ENCODE measurements at regions not wholly inside any gene's neighbourhood (a gene's known extent, or its start where the extent isn't known, plus 50 kb on each side); places are given as distances from the start of the nearest gene placed in this dataset.
"Not testable (repeated sequence)": the region's sequence is repeated elsewhere in the genome, so short reads cannot be mapped to it uniquely, and the experiment has no call there.

GRCh38 chr5:1636981-1637638 lies 113.3 kb upstream of the LPCAT1 start:
- H3K4me1 ChIP-seq = peaks cover 0 to 31% (median 12%) of the 10 kb centered on the region in 6 donors
- DNase-seq = peak; percentile 69
- no peaks in the 10 kb centered on the region for H3K9me3 ChIP-seq
- WGBS, 5 donors = 84 to 90% (median 88%) methylated on average over 16 to 24 of the region's 24 CpGs
- H3K27ac ChIP-seq = no peak overlapping the region
- no peaks in the 10 kb centered on the region for H3K36me3 ChIP-seq
- no peak overlapping the region for H3K4me3 ChIP-seq
- intact Hi-C loops (cut with DNase I; ENCODE audit: low total_unique reads) = no loop called here
- no peak for TF ChIP-seq POLR2A (IDR thresholded peaks at IDR 0.05)
- TF ChIP-seq POLR2AphosphoS5 (IDR thresholded peaks at IDR 0.05) = no peak
- TF ChIP-seq, protein P1, sequence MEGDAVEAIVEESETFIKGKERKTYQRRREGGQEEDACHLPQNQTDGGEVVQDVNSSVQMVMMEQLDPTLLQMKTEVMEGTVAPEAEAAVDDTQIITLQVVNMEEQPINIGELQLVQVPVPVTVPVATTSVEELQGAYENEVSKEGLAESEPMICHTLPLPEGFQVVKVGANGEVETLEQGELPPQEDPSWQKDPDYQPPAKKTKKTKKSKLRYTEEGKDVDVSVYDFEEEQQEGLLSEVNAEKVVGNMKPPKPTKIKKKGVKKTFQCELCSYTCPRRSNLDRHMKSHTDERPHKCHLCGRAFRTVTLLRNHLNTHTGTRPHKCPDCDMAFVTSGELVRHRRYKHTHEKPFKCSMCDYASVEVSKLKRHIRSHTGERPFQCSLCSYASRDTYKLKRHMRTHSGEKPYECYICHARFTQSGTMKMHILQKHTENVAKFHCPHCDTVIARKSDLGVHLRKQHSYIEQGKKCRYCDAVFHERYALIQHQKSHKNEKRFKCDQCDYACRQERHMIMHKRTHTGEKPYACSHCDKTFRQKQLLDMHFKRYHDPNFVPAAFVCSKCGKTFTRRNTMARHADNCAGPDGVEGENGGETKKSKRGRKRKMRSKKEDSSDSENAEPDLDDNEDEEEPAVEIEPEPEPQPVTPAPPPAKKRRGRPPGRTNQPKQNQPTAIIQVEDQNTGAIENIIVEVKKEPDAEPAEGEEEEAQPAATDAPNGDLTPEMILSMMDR (IDR thresholded peaks at IDR 0.05 in 8 of 11, conservative IDR thresholded peaks at IDR 0.05 in 3 of 11) = no peak
- H3K27me3 ChIP-seq (replicated peaks in 1 of 7) = peaks cover 0 to 17% (median 2%) of the 10 kb centered on the region in 7 donors

- peak; percentile 68 for DNase-seq
- H3K27me3 ChIP-seq (replicated peaks in 1 of 7) = peaks cover 0 to 14% (median 0%) of the 10 kb centered on the region in 7 donors
- intact Hi-C loops (cut with DNase I; ENCODE audit: low total_unique reads); H3K9me3 ChIP-seq; H3K36me3 ChIP-seq; H3K4me3 ChIP-seq; H3K27ac ChIP-seq: not testable (repeated sequence)
- H3K4me1 ChIP-seq = peaks cover 0 to 32% (median 9%) of the 10 kb centered on the region in 6 donors
- 87 to 91% (median 89%) methylated on average over 21 of the region's 21 CpGs for WGBS, 5 donors
Measured at GRCh38 chr5:1636208-1636770, 112.5 kb upstream of the LPCAT1 start.

GRCh38 chr5:1635477-1635876 lies 111.7 kb upstream of the LPCAT1 start:
- 58 to 73% (median 68%) methylated on average over 2 of the region's 2 CpGs for WGBS, 5 donors
- intact Hi-C loops (cut with DNase I; ENCODE audit: low total_unique reads); H3K9me3 ChIP-seq; H3K4me3 ChIP-seq; H3K27ac ChIP-seq; DNase-seq; H3K36me3 ChIP-seq: not testable (repeated sequence)
- H3K4me1 ChIP-seq = peaks cover 0 to 36% (median 11%) of the 10 kb centered on the region in 6 donors
- H3K27me3 ChIP-seq (replicated peaks in 1 of 7) = peaks cover 0 to 14% (median 0%) of the 10 kb centered on the region in 7 donors

GRCh38 chr5:1634337-1634661 lies 110.5 kb upstream of the LPCAT1 start:
- H3K4me3 ChIP-seq = peak overlapping the region; percentile 41 to 74 (median 62)
- 20 to 64% (median 42%) methylated on average over 14 to 18 of the region's 18 CpGs for WGBS, 5 donors
- H3K36me3 ChIP-seq = peaks cover 0 to 13% (median 0%) of the 10 kb centered on the region in 6 donors
- intact Hi-C loops (cut with DNase I; ENCODE audit: low total_unique reads) = no loop called here
- peaks cover 0 to 14% (median 0%) of the 10 kb centered on the region in 7 donors for H3K27me3 ChIP-seq (replicated peaks in 1 of 7)
- H3K9me3 ChIP-seq = no peaks in the 10 kb centered on the region
- H3K4me1 ChIP-seq = peaks cover 0 to 41% (median 11%) of the 10 kb centered on the region in 6 donors
- peak overlapping the region; percentile 81 to 91 (median 87) for H3K27ac ChIP-seq
- DNase-seq = no peak
- TF ChIP-seq POLR2A (IDR thresholded peaks at IDR 0.05) = no peak
- TF ChIP-seq, protein P1 (IDR thresholded peaks at IDR 0.05 in 8 of 11, conservative IDR thresholded peaks at IDR 0.05 in 3 of 11) = no peak
- no peak for TF ChIP-seq POLR2AphosphoS5 (IDR thresholded peaks at IDR 0.05)

- WGBS, 5 donors = 1 to 2% (median 1%) methylated on average over 33 to 75 of the region's 75 CpGs
- H3K4me1 ChIP-seq = peaks cover 0 to 41% (median 11%) of the 10 kb centered on the region in 6 donors
- H3K4me3 ChIP-seq = peak overlapping the region; percentile 41 to 74 (median 62)
- intact Hi-C loops (cut with DNase I; ENCODE audit: low total_unique reads) = no loop called here
- H3K36me3 ChIP-seq = peaks cover 0 to 18% (median 2%) of the 10 kb centered on the region in 6 donors
- H3K27me3 ChIP-seq (replicated peaks in 1 of 7) = peaks cover 0 to 14% (median 0%) of the 10 kb centered on the region in 7 donors
- TF ChIP-seq, protein P1 (IDR thresholded peaks at IDR 0.05 in 8 of 11, conservative IDR thresholded peaks at IDR 0.05 in 3 of 11) = peak in 1 of 11 experiments; percentile 15
- peak in 2 of 3 donors; percentile 63 to 75 for TF ChIP-seq POLR2A (IDR thresholded peaks at IDR 0.05)
- TF ChIP-seq POLR2AphosphoS5 (IDR thresholded peaks at IDR 0.05) = peak; percentile 95 to 97 (median 96)
- H3K27ac ChIP-seq = peak overlapping the region; percentile 81 to 91 (median 87)
- H3K9me3 ChIP-seq = no peaks in the 10 kb centered on the region
- peak; percentile 96 for DNase-seq
Measured at GRCh38 chr5:1633605-1634336, 110.0 kb upstream of the LPCAT1 start.

DNA sequence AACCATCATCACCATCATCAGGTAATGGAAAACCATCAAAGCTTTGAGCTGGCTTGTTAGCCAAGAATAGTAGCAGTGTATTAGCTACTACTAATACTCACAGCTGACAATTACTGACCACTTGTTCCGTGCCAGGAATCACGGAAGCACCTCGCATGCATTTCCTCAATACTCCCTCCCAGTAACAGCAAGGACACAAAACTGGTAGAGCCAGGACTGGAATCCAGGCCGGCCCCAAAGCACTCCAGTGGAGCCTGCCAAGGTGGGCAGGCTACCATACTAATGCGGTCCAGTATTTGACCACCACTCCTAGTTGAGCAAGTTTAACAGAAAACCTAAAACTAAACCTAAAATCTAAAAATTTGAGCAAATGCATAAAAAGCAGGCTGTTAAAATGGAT lies 107.2 kb upstream of the LPCAT1 start:
- intact Hi-C loops (cut with DNase I; ENCODE audit: low total_unique reads); H3K9me3 ChIP-seq; H3K4me3 ChIP-seq; H3K27ac ChIP-seq: not testable (repeated sequence)
- Histone ChIP-seq H3K4me1 (peaks cover 0 to 41% (median 11%) of the 10 kb centered on the region in 6 donors), H3K27me3 (replicated peaks in 1 of 7) (peaks cover 0 to 14% (median 0%) of the 10 kb centered on the region in 7 donors), H3K36me3 (peaks cover 0 to 29% (median 7%) of the 10 kb centered on the region in 6 donors)
- DNase-seq = peak; percentile 53
- 56 to 88% (median 81%) methylated on average over 5 of the region's 5 CpGs for WGBS, 5 donors

DNA sequence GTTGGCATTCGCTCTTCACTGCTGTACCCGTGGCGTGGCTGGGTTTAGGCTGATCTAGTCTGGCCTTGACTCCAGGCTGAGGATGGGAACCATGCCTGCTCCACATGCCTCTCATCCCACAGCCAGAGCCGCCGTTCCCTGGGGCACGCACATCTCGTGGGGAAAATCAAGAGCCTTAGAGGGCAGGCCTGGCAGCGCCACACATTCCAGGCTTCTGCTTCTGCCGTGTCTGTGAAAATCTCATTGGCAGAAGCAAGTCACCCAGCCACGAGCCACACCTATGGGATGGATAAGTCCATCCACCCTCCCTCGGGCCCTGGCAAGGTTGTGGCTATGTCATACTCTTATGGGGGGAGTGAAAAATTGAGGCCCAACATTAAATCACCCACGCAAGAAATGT lies 102.6 kb upstream of the LPCAT1 start:
- not testable (repeated sequence) for H3K27ac ChIP-seq

More for the DNA sequence above, 102.6 kb upstream of the LPCAT1 start:
- 92 to 98% (median 95%) methylated on average over 10 to 12 of the region's 12 CpGs for WGBS, 5 donors
- Histone ChIP-seq H3K4me1 (peaks cover 0 to 10% (median 2%) of the 10 kb centered on the region in 6 donors), H3K36me3 (peaks cover 0 to 42% (median 10%) of the 10 kb centered on the region in 6 donors)
- H3K9me3 ChIP-seq; H3K4me3 ChIP-seq; intact Hi-C loops (cut with DNase I; ENCODE audit: low total_unique reads); H3K27me3 ChIP-seq (replicated peaks in 1 of 7): not testable (repeated sequence)
- DNase-seq = peak; percentile 61

Data from spleen (tissue), 11 donors.